Skeletal muscle tissue (tissue), 3 donors: ENCODE measurements at regions not wholly inside any gene's neighbourhood (a gene's known extent, or its start where the extent isn't known, plus 50 kb on each side); places are given as distances from the start of the nearest gene placed in this dataset.
"Not testable (repeated sequence)": the region's sequence is repeated elsewhere in the genome, so short reads cannot be mapped to it uniquely, and the experiment has no call there.

ENCODE experiments used
- H3K27ac ChIP-seq: one replicate; pipeline ENCODE4 v1.7.0; 2013; ENCODE audit warnings: mild to moderate bottlenecking, low read depth, low read length, inconsistent platforms
- H3K27me3 ChIP-seq, 3 donors: one replicate each; pipeline ENCODE4 v1.7.0; 2013; ENCODE audit warnings: low read length in 3 of 3; ENCODE audit not compliant: control insufficient read depth in 3 of 3, insufficient read depth in 3 of 3
- H3K36me3 ChIP-seq, 3 donors: one replicate each; pipeline ENCODE4 v1.7.0; 2013; ENCODE audit warnings: low read length in 3 of 3; ENCODE audit not compliant: control insufficient read depth in 3 of 3, insufficient read depth in 3 of 3
- H3K4me1 ChIP-seq, 3 donors: one replicate each; pipeline ENCODE4 v1.7.0; 2013; ENCODE audit warnings: low read length in 3 of 3, mild to moderate bottlenecking in 3 of 3; ENCODE audit not compliant: control insufficient read depth in 3 of 3, insufficient read depth in 3 of 3
- H3K4me3 ChIP-seq, 3 donors: one replicate each; pipeline ENCODE4 v1.7.0; 2013; ENCODE audit warnings: low read length in 3 of 3
- H3K9ac ChIP-seq, 3 donors: one replicate each; pipeline ENCODE4 v1.7.0; 2013; ENCODE audit warnings: low read length in 3 of 3, mild to moderate bottlenecking in 3 of 3, moderate library complexity in 2 of 3, low read depth in 1 of 3
- H3K9me3 ChIP-seq, 3 donors: one replicate each; pipeline ENCODE4 v1.7.0; 2013; ENCODE audit warnings: low read length in 3 of 3; ENCODE audit not compliant: control insufficient read depth in 3 of 3
- donor health status: Osteomylitis.

DNA sequence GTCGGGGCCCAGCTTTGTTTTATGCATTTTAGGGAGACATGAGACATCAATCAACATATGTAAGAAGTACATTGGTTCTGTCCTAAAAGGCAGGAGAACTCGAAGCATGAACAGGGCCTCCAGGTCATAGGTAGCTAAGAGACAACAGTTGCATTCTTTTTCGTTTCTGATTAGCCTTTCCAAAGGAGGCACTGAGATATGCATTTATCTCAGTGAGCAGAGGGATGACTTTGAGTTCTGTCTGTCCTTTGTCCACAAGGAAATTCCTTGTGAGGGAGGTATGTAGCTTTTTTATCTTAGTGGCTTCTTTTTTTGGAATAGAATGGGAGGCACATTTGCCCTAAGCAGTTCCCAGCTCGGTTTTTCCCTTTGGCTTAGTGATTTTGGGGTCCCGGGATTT lies 109.5 kb upstream of the KIF2A start:
- not testable (repeated sequence) for H3K27me3 ChIP-seq, H3K9ac ChIP-seq, H3K4me3 ChIP-seq, H3K9me3 ChIP-seq, H3K36me3 ChIP-seq, H3K27ac ChIP-seq, H3K4me1 ChIP-seq

DNA sequence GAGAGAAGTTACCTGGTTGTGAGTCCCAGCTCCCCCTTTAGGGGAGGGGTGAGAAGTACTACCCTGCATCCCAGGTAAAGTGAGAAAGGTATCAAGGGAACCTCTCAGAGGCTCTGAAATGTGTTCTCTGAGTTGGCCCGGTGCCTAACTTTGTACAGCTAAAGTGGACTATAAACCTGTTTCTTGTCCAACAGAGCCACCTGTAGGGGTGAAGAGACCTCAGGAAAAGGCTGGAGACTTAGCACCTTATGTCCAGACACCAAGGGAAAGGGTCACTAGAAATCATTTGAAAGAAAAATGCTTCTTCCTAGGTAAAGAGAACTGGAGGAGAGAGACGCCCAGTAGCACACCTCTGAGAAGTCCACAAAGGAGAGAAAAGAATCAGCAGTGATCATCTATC lies 108.3 kb upstream of the KIF2A start:
- H3K9ac ChIP-seq = no peak overlapping the region
- peaks cover 0 to 2% (median 0%) of the 10 kb centered on the region in 3 donors for H3K9me3 ChIP-seq
- H3K4me3 ChIP-seq = no peak overlapping the region
- no peaks in the 10 kb centered on the region for H3K4me1 ChIP-seq
- H3K36me3 ChIP-seq = no peaks in the 10 kb centered on the region
- no peaks in the 10 kb centered on the region for H3K27me3 ChIP-seq
- H3K27ac ChIP-seq = no peak overlapping the region

DNA sequence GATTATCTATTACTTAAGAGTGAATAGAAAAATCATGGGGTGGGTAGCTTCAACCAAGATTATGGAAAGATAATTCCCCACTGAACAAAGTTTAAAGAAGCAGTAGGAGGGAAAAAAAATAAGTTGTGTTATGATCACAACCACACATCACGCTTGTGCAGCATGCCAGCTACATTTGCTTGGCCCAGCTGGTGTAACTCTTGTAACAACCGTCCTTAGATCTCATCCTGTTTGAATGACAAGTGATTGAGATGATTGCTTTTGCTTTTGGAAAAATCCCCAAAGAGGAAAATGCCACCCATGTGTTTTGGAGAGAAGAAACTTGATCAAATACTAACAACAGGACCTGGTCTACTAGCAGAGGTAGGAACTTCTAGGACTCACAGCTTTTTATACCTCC lies 107.6 kb upstream of the KIF2A start:
- H3K9me3 ChIP-seq = no peaks in the 10 kb centered on the region
- no peak overlapping the region for H3K4me3 ChIP-seq
- H3K27ac ChIP-seq = no peak overlapping the region
- no peak overlapping the region for H3K9ac ChIP-seq
- no peaks in the 10 kb centered on the region for H3K4me1 ChIP-seq
- H3K27me3 ChIP-seq = no peaks in the 10 kb centered on the region
- H3K36me3 ChIP-seq = no peaks in the 10 kb centered on the region

DNA sequence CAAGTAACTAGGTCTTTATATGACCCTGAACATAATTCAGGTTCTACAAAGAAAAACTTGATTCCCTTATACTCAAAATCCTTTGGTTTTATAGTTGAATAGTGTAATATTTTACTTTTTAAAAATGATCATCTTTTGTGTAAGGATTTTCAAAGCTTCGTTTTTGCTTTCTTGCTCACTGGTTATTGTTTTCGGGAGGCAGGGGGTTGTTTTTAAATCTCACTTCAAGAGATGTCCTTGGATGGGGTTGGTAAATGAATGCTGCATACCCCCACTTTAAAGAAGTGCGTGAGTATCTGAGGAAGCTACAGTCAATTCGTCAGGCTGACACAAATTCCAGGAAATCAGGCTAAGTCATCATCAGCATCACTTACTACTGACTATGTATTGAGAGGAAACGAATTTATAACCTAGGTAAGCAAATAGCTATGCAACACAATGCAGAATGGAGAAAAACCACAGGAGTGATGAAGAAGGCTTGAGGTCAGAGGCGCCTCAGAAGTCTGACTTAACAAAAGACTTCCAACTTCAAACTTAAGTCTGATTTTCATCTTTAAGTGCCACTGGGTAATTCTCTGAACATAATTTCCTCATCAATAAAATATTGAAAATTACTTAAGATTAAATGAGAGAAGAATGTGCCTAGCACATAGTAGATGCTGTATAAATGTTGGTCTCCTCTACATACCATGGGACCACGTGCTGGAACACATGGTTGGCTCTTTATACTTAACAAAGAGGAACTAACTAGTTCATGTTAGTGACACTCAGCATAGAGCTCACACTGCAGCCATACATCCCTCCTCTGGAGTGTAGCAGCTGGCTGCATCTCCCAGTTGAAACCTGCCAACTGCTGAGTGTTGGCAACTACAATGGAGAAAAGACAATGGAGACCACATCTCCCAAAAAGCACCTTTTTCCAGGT lies 106.0 kb upstream of the KIF2A start:
- peaks cover 0 to 4% (median 3%) of the 10 kb centered on the region in 3 donors for H3K27me3 ChIP-seq
- no peaks in the 10 kb centered on the region for H3K4me1 ChIP-seq
- H3K27ac ChIP-seq = no peak overlapping the region
- no peak overlapping the region for H3K4me3 ChIP-seq
- H3K9me3 ChIP-seq = no peaks in the 10 kb centered on the region
- no peaks in the 10 kb centered on the region for H3K36me3 ChIP-seq
- no peak overlapping the region for H3K9ac ChIP-seq

DNA sequence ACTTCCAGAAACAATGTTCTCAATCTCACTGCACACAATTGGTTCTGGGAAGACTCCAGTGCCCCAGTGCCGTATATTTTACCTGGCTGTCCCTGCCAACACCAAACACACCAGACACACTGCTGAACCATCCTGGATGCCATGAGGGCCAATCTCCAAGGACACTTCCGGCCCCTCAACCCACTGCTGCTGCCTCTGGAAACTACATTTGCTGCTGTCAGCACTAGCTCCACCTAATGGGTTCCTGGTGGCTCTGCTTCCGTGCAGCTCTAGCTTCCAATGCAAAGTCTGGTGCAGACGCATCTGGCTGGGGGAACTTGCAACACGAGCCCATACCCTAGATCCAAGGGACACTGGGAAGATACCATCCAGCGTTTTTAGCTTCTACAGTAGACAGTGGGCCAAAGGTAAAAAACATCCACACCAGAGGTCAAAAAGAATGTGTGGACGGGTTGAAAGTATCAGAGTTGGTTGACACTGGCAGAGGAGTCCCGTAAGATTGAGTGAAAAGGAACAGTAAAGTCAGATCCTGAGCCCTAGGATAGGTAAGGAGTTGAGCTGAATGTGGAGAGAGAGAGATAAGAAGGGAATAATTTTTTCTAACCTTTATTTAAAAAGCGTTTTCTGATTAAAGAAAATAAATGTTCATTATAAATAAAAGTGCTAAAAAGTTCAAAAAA lies 99.7 kb upstream of the KIF2A start:
- H3K4me1 ChIP-seq = no peaks in the 10 kb centered on the region
- H3K4me3 ChIP-seq = no peak overlapping the region

DNA sequence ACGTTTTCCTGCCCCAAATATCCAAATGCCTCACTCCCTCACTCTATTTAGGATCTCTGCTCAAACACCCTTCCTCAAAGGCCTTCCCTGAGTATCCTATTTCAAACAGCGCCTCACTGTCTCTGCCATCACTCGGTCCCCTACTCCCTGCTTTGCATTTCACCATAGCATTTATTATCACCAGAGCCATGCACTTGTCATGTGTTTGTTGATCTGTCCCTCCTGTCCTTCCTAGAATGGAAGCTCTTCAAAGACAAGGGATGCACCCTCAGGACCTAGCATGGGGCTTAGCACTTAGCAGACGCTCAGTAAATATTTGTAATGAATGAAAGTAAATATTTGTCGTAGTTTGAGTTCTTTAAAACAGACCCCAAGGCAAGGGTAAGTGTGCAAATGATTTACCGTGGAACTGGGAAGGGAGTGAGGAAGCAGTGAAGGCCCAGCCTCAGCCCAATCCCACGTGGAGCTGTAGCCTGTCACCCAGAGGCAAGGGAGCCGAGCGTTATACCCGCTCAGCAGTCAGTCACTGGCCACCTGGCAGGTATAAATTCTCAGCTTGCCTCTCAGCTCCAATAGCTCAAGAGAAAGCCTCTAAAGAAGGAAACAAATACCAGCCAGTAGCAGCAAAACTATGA lies 97.7 kb upstream of the KIF2A start:
- no peaks in the 10 kb centered on the region for H3K9me3 ChIP-seq
- H3K27me3 ChIP-seq = peaks cover 0 to 12% (median 6%) of the 10 kb centered on the region in 3 donors
- no peaks in the 10 kb centered on the region for H3K4me1 ChIP-seq
- H3K36me3 ChIP-seq = no peaks in the 10 kb centered on the region
- H3K9ac ChIP-seq = no peak overlapping the region
- H3K4me3 ChIP-seq = no peak overlapping the region
- no peak overlapping the region for H3K27ac ChIP-seq

More for the DNA sequence above, 99.7 kb upstream of the KIF2A start:
- no peak overlapping the region for H3K27ac ChIP-seq
- no peak overlapping the region for H3K9ac ChIP-seq
- peaks cover 0 to 12% (median 6%) of the 10 kb centered on the region in 3 donors for H3K27me3 ChIP-seq
- no peaks in the 10 kb centered on the region for H3K36me3 ChIP-seq
- no peaks in the 10 kb centered on the region for H3K9me3 ChIP-seq

DNA sequence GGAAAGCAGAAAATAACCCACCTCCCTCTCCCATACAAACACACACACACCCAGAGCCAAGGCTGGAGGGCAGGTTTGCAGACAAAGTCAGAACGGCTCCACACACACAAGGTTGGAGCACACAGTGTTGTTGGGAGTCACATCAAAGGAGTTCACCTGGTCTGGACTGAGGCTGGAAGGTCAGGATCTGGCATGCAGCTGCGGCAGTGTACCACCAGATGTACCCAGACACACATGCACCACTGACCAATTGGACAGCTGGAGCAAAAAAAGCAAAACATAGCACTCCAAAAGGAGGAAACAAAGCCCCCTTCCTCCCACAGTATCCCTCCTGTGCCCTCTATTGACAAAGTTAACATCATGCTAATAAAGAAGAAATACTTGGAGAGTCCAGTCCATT lies 94.6 kb upstream of the KIF2A start:
- Histone ChIP-seq H3K27ac (no peak overlapping the region), H3K4me3 (no peak overlapping the region), H3K36me3 (no peaks in the 10 kb centered on the region), H3K27me3 (peaks cover 0 to 8% (median 0%) of the 10 kb centered on the region in 3 donors), H3K9me3 (no peaks in the 10 kb centered on the region), H3K4me1 (no peaks in the 10 kb centered on the region), H3K9ac (no peak overlapping the region)

DNA sequence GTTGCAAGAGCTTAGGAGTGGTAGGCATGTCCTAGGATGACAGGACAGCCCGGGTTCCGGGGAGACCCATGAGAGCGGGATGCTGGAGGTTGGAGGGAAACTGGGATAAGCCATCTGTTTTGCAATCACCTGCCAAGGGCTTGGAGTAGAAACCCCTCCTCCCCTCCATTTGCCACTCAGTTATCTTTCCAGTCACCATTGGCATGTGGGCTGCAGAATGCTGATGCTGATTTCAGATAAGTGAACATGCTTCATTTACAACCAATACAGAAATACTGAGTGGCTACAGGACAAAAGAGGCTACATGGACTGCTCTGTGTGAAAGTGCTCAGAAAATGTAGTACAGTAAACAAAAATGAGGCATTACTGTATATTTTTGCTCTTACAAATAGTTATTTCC lies 93.4 kb upstream of the KIF2A start:
- Histone ChIP-seq H3K9me3 (no peaks in the 10 kb centered on the region), H3K9ac (no peak overlapping the region), H3K27me3 (peaks cover 0 to 5% (median 0%) of the 10 kb centered on the region in 3 donors), H3K4me1 (no peaks in the 10 kb centered on the region), H3K27ac (no peak overlapping the region), H3K4me3 (no peak overlapping the region), H3K36me3 (no peaks in the 10 kb centered on the region)

DNA sequence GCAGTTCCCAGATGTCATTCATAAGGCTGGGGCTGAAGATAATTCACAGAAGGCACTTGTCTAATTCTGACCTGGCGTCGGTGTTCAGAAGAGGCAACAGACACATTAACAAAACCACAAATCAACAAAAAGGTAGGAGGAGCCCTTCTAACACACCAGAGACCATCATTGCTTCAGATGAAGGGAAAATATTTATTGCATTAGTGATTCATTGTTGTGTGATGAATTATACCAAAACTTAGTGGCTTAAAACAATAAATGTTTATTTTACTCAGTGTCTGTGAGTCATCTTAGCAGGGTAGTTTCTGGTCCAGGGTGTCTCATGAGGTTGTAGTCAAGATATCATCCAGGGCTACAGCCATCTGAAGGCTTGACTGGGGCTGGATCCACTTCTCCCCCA lies 91.3 kb upstream of the KIF2A start:
- Histone ChIP-seq H3K4me3 (no peak overlapping the region), H3K9ac (no peak overlapping the region), H3K27ac (no peak overlapping the region), H3K27me3 (peaks cover 0 to 5% (median 0%) of the 10 kb centered on the region in 3 donors), H3K9me3 (no peaks in the 10 kb centered on the region), H3K36me3 (no peaks in the 10 kb centered on the region), H3K4me1 (no peaks in the 10 kb centered on the region)

DNA sequence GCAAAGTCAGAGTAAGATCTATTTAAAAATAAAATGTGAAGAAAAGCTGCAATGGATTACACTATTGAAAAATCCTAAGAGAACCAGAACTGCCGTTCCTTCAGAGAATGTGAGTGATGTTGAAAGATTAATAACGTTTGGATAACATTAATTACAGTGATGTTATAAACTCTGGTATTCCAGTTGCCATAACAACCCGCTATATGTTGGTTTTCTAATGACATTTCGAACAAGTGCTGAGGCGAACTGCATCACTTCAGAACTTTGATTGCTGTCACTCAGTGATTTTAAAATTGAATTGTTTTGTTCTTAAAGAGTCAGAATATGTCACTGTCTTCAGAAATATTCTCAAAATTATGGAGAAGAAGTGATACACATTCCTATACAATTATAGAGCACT lies 89.4 kb upstream of the KIF2A start:
- not testable (repeated sequence) for H3K9ac ChIP-seq, H3K27ac ChIP-seq, H3K4me1 ChIP-seq, H3K9me3 ChIP-seq, H3K36me3 ChIP-seq, H3K4me3 ChIP-seq, H3K27me3 ChIP-seq
